Panc1 (cell line): ENCODE measurements at regions not wholly inside any gene's neighbourhood (a gene's known extent, or its start where the extent isn't known, plus 50 kb on each side); places are given as distances from the start of the nearest gene placed in this dataset.
"Not testable (repeated sequence)": the region's sequence is repeated elsewhere in the genome, so short reads cannot be mapped to it uniquely, and the experiment has no call there.

Experiments used
- ATAC-seq: fragments of 200-7000 bp; cut with Tn5 transposase; 2 replicates; pipeline ENCODE4 v1.9.1; 2020; ENCODE audit warnings: mild to moderate bottlenecking, moderate library complexity
- BruUV-seq: library from RNA; stranded (reverse); fragments of 400-500 nt; replicated peaks from 2 replicates; lab custom pipeline; 2021; lab: Mats Ljungman, UMichigan
- CTCF ChIA-PET: fragments of 300-600 bp; sonication (Branson Sonifier 250); formaldehyde crosslinking; loops from one replicate; lab custom pipeline; 2022; ENCODE audit warnings: antibody characterized with exemption; lab: Charles Lee
- POLR2A ChIA-PET: fragments of 300-600 bp; sonication (Branson Sonifier 250); formaldehyde crosslinking; loops from one replicate; lab custom pipeline; 2022; ENCODE audit warnings: antibody characterized with exemption; lab: Charles Lee
- DNase-seq: peaks from one replicate; pipeline ENCODE4 v3.0.0-alpha.2; 2010; ENCODE audit warnings: low read depth, low spot score
- H3K27ac ChIP-seq: 2 replicates; pipeline ENCODE4 v1.5.1; 2011; ENCODE audit warnings: mild to moderate bottlenecking, low read length, inconsistent platforms
- H3K27me3 ChIP-seq: fragments of 200-500 bp; sonication (Bioruptor generic); 2 replicates; pipeline ENCODE4 v1.6.0; 2014; ENCODE audit warnings: low read length, inconsistent platforms; ENCODE audit not compliant: control insufficient read depth, insufficient read depth
- H3K36me3 ChIP-seq: fragments of 200-500 bp; sonication (Bioruptor generic); 2 replicates; pipeline ENCODE4 v1.5.1; 2014; ENCODE audit warnings: inconsistent platforms, mild to moderate bottlenecking, low read length, moderate library complexity; ENCODE audit not compliant: control insufficient read depth, insufficient read depth
- H3K4me1 ChIP-seq: 2 replicates; pipeline ENCODE4 v1.5.1; 2011; ENCODE audit warnings: inconsistent platforms, mild to moderate bottlenecking, low read length, moderate library complexity; ENCODE audit not compliant: control insufficient read depth, insufficient read depth
- H3K4me3 ChIP-seq, 2 experiments: 2 replicates each; pipeline ENCODE4 v1.5.1; 2011 to 2012; ENCODE audit warnings: low read depth in 2 of 2, low read length in 2 of 2, mild to moderate bottlenecking in 2 of 2, inconsistent platforms in 1 of 2, moderate library complexity in 1 of 2
- H3K9me3 ChIP-seq: fragments of 200-500 bp; sonication (Bioruptor generic); 2 replicates; pipeline ENCODE4 v1.5.1; 2014; ENCODE audit warnings: low read depth, mild to moderate bottlenecking, inconsistent platforms, low read length, moderate library complexity; ENCODE audit not compliant: control insufficient read depth, insufficient read depth
- CTCF ChIP-seq: fragments of 450-650 bp; IDR thresholded peaks from 2 replicates; pipeline ENCODE4 v1.5.1; 2017; ENCODE audit warnings: mild to moderate bottlenecking
- POLR2AphosphoS5 ChIP-seq: IDR thresholded peaks from 2 replicates; pipeline ENCODE4 v1.6.1; 2012; ENCODE audit warnings: mild to moderate bottlenecking, low read depth, low read length, moderate library complexity
- REST ChIP-seq, 2 experiments: IDR thresholded peaks; 2 replicates each; pipeline ENCODE4 v1.6.1; 2011 to 2012; ENCODE audit warnings: low read depth in 2 of 2, control low read depth in 1 of 2, low read length in 1 of 2, mild to moderate bottlenecking in 1 of 2, moderate library complexity in 1 of 2; ENCODE audit not compliant: insufficient read depth in 1 of 2
- SIN3A ChIP-seq: IDR thresholded peaks from 2 replicates; pipeline ENCODE4 v1.6.1; 2012; ENCODE audit warnings: low read depth, mild to moderate bottlenecking, low read length, moderate library complexity, borderline replicate concordance; ENCODE audit not compliant: insufficient read depth
- TCF7L2 ChIP-seq: IDR thresholded peaks from 2 replicates; pipeline ENCODE4 v1.6.1; 2011; ENCODE audit warnings: mild to moderate bottlenecking, low read depth, low read length, inconsistent platforms
- in situ Hi-C: cut with HindIII; loops from 2 replicates; pipeline ENCODE4 v1.10.0; 2016; ENCODE audit warnings: low sequenced_read_pairs, low pct_unique_long_range_greater_than_20kb
- intact Hi-C: fragments of 100-400 bp; cut with micrococcal nuclease; formaldehyde crosslinking; loops from one replicate; pipeline ENCODE4 v1.10.0; 2022; ENCODE audit not compliant: unreplicated experiment

DNA sequence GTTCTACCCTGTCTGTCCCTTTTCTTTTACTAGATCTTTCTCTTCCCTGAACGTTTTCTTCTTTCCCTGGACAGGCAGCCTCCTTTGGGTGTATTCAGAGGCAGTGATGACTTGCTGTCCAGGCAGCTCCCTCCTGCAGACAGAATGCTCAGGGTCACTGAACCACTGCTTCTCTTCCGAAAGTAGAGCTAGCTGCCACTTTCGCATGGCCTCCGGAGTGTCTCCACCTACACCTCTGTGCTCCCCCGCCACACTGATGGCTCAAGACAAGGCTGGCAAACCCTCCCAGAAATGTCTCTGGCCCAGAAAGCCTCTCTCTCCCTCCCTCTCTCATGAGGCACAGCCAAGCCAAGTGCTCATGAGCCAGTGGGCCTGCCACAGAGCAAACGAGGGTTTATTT is 207.8 kb downstream of the CDRT15L2 start:
- H3K4me3 ChIP-seq: no peak overlapping the region
- BruUV-seq: no TSS peak
- DNase-seq: no peak
- no peaks in the 10 kb centered on the region for H3K27me3 ChIP-seq
- CTCF ChIA-PET: no interaction called here
- no peak for TF ChIP-seq TCF7L2
- no peak for TF ChIP-seq POLR2AphosphoS5
- no peak for TF ChIP-seq REST (IDR thresholded peaks at IDR 0.05; ENCODE audit: insufficient read depth in 1 of 2, low read depth in 2 of 2, low read length in 1 of 2)
- no peak for TF ChIP-seq SIN3A
- no peak for TF ChIP-seq CTCF
- in situ Hi-C loops: no loop called here
- POLR2A ChIA-PET: no interaction called here
- no peaks in the 10 kb centered on the region for H3K36me3 ChIP-seq
- no peak for ATAC-seq
- intact Hi-C loops: no loop called here
- no peak overlapping the region for H3K27ac ChIP-seq
- no peaks in the 10 kb centered on the region for H3K9me3 ChIP-seq
- no peaks in the 10 kb centered on the region for H3K4me1 ChIP-seq

GRCh38 chr17:20791626-20792025 is 212.1 kb downstream of the CDRT15L2 start:
- no TSS peak for BruUV-seq
- ATAC-seq: no peak
- no peak for DNase-seq
- no peaks in the 10 kb centered on the region for H3K36me3 ChIP-seq
- intact Hi-C loops: no loop called here
- in situ Hi-C loops: no loop called here
- POLR2A ChIA-PET: no interaction called here
- no peak overlapping the region for H3K4me3 ChIP-seq
- H3K4me1 ChIP-seq: no peaks in the 10 kb centered on the region
- CTCF ChIA-PET: no interaction called here
- no peaks in the 10 kb centered on the region for H3K27me3 ChIP-seq
- H3K27ac ChIP-seq: no peak overlapping the region
- H3K9me3 ChIP-seq: no peaks in the 10 kb centered on the region
- TF ChIP-seq SIN3A (no peak), POLR2AphosphoS5 (no peak), CTCF (no peak)

- in situ Hi-C loops, ATAC-seq, intact Hi-C loops, H3K4me1 ChIP-seq, DNase-seq, H3K36me3 ChIP-seq, CTCF ChIA-PET, H3K9me3 ChIP-seq, H3K4me3 ChIP-seq, H3K27ac ChIP-seq, H3K27me3 ChIP-seq, BruUV-seq, POLR2A ChIA-PET: not testable (repeated sequence)
These were observed 215.0 kb downstream of the CDRT15L2 start for GRCh38 chr17:20794532-20794931.
